Stimulated activated CD4-positive, alpha-beta T cell treated with anti-CD3 and anti-CD28 coated beads, Interleukin-2, amount 100 ng/mL, for 24 hours (primary cell): ENCODE measurements at regions not wholly inside any gene's neighbourhood (a gene's known extent, or its start where the extent isn't known, plus 50 kb on each side); places are given as distances from the start of the nearest gene placed in this dataset.
A peak's percentile ranks its signal among the peaks of the same experiment; 100 is the strongest.
"Not testable (repeated sequence)": the region's sequence is repeated elsewhere in the genome, so short reads cannot be mapped to it uniquely, and the experiment has no call there.

Experiments used
- DNase-seq, 2 donors: peaks; one replicate each; pipeline ENCODE4 v3.0.0-alpha.2; 2020

GRCh38 chr7:153088601-153089000, 329.0 kb downstream of the ACTR3B start:
- no peak for DNase-seq

DNA sequence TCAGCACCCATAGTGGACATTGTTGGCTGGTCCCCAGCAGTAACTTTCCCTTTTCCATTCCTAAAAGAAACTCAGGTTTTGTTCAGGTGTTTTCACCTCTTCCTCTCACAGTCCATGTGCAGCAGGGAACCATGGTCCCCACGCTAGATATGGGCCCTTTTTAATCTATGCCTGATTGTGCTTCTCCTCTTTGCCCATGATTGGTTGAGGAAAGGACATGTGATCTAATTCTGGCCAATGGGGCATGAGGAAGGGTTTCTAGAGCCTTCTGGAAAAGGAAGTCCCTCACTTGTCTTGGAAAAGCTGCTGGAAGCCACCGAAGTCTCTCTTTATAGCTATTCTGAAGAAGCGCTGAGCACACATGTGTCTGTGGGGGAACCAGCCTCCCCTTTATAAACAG, 330.7 kb downstream of the ACTR3B start:
- DNase-seq, result no peak

DNA sequence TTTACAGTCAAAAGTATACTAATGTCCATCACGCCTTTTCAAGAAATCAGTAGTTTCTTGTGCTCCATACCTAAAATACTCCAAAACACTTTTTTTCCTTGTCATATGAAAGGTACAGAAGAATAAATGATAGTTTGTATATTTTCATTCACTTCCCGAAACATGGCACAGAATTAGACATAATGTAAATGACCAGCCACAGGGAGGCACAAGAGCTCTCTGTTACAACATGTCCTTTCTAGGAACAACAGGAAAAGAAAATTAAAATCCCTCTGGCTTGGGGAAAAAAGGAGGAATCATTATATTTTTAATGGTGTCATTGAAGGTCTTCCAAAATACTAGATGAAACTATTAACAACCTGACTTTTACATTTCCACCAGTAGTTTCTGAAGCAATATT, 331.2 kb downstream of the ACTR3B start:
- DNase-seq, result no peak

- DNase-seq, result no peak
Observed at GRCh38 chr7:153091477-153091876, 331.9 kb downstream of the ACTR3B start.

- DNase-seq, result no peak
Observed at GRCh38 chr7:153097511-153098201, 338.1 kb downstream of the ACTR3B start.

DNA sequence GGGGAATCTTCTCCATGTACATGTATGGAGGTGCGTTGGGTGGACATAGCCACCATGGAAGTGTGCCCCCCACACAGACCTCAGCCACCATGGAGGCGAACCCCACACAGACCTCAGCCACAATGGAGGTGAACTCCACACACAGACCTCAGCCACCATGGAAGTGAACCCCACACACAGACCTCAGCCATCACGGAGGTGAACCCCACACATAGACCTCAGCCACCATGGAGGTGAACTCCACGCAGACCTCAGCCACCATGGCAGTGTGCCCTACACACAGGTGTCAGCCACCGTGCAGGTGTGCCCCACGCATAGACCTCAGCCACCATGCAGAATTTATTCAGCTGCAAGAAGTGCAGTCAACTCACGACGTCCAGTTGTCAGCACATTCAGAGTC, 339.7 kb downstream of the ACTR3B start:
- no peak for DNase-seq

DNA sequence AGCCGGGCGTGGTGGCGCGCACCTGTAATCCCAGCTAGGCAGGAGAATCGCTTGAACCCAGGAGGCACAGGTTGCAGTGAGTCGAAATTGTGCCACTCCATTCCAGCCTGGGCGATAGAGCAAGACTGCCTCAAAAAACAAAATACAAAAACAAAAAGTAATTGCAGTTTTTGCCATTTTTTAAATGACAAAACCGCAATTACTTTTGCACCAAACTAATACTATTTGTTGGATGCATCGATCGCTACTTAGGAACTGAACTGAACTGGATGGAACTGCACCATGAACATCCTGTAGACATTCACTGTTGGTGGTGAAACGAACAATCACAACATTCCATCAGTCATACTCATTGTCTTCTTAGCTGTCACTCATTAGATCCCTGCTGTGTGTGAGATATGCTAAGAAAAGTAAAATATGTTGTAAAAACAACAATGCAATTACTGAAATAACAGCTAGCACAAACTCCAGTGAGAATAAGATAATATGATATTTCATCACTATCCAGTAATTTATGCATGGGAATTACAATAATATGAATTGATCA, 341.2 kb downstream of the ACTR3B start:
- no peak for DNase-seq

DNA sequence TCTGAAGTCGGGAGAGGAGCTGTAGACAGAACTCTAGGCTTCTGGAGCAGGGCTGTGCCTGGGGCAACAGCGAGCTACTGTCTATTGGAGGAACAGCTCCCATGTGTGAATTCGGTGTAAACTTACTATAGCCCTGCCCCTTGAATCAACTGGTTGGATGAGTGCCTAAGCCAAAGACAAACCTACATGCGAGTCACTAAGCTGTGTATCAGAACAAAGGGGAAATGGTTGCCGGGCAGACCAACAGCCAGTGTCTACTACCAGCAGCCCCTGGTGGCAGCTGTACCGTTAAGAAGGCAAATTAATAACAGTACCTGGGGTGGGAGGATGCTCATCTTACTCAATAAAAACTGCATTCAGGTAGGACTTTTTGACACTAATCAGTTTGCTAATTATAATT, 343.6 kb downstream of the ACTR3B start:
- DNase-seq, result no peak

DNA sequence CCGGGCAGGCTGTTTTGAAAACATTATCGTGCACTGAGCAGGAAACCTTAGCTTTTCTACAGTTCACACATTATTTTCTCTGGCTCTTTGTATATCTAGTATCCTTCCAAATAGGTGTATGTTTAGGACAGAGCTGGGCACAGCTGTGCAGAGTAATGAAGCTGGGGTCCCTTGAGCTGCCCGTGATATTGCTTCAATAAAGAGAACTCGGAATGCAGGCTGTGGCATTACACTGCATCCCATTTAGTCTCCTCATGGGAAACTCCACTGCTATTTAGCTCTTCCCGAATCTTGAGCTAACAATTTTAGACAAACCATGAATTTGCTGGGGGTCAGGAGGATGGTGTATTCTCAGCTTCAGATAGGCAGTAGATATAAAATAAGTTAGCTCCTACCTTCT, 348.3 kb downstream of the ACTR3B start:
- DNase-seq, result no peak

- no peak for DNase-seq
Observed at GRCh38 chr7:153109566-153109965, 350.0 kb downstream of the ACTR3B start.

DNA sequence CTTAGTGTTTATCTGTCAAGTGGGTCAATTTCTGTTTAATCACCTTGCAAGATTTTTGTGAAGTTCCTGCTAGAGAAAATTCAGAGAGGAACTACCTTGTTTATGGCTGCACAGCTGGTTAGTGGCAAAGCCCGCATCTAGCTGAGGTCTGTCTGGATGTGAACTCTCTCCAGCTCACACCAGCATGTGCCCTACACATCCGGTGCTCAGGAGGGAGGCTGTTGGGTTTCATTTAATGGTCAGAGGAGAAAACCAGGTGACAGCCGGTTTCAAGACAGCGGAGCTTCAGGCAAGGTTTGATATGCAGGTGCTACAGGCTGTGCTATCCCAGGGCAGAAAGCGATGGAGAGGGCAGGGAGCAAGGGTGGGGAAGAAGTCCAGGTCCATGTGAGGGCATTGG, 351.1 kb downstream of the ACTR3B start:
- no peak for DNase-seq

- DNase-seq, result not testable (repeated sequence)
Observed at GRCh38 chr7:153122255-153122654, 362.7 kb downstream of the ACTR3B start.

DNA sequence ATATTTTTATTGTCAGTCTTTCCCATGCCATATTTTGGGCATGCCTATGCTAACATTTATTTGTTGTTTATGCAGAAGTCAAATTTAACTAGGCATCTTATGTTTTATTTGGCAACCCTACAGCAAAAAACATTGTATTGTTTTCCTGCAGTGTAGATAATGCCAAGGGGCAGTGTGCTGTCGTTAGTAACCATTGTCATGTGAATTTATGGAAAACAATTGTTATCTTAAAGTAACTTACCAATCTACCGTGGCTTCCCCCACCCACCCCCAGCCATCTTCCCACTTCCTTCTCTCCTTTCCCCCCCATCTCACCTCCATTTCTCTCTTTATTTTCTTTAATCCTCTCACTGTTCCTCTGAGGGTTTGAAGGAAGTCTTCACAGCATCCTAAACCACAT, 370.5 kb downstream of the ACTR3B start:
- DNase-seq, result no peak

- DNase-seq, result no peak
Observed at GRCh38 chr7:153151766-153152165, 392.2 kb downstream of the ACTR3B start.

GRCh38 chr7:153152801-153153422, 393.4 kb downstream of the ACTR3B start:
- no peak for DNase-seq

DNA sequence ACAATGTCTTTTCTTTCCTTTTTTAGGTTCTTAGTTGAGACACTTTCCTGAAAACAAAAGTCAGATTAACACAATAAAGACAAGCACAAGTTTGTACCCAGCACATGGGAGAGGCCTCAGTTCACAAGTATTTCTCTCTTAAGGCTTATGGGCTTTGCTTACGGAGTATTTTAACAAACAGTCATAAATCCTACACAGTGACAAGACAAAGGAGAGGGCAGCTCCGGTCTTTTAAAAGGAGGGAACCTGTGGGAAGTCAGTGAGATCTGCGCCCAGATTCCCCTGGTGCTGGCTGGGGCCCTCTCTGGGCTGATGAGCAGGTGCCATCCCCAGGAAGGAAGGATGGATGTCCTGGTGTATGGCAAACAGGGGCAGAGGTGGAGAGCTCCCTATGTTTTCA, 398.6 kb downstream of the ACTR3B start:
- DNase-seq, result no peak

GRCh38 chr7:153170287-153170686, 410.7 kb downstream of the ACTR3B start:
- DNase-seq, result no peak

DNA sequence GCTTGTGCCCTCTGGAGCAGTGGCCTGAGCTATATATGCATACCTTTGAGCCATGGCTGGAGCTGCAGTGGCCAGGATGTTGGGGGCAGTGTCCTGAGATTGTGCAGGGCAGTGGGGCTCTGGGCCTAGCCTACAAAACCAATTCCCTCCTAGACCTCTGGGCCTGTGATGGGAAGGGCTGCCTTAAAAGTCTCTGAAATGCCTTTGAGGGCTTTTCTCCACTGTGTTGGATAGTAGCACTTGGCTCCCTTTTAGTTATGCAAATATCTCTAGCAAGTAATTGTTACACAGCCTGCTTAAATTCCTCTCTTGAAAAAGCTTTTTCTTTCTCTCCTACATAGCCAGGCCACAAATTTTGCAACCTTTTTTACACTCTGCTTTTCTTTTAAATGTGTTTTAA, 426.4 kb downstream of the ACTR3B start:
- DNase-seq, result no peak

DNA sequence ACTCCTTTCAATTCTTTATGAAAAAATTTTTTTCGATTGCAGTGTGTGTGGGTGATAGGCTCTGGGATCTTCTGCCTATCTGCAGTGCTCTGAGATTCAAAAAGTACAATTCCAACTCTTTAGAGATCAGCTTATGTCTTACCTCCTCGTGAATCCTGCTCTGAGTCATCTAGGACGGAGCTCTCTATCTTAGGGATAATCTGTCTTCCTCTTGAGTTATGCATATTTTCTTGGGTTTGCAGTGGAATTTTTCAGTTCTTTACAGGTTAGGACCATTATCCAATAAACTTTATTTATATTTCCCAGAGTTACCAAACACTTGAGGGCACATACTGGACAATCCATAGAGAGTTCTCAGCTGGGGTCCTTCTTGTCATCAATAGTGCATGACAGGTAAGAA, 428.6 kb downstream of the ACTR3B start:
- no peak for DNase-seq

DNA sequence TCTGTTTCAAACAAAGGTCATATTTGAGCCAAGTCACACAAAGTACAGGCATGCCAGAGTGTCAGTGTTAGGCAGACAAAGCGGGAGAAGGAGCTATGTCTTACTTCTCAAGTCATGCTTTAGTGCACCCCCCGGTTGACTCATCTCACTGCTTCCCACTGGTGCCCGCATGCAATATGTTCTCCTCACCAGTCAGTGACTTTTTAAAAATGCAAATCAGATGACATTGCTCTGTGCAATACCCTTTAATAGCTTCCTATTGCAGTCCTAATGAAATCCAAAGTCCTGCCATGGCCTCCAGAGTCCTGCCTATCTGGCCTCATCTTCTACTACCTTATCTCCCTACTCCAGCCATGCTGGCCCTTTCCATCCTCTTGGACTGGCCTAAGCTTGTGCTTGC, 429.1 kb downstream of the ACTR3B start:
- no peak for DNase-seq

DNA sequence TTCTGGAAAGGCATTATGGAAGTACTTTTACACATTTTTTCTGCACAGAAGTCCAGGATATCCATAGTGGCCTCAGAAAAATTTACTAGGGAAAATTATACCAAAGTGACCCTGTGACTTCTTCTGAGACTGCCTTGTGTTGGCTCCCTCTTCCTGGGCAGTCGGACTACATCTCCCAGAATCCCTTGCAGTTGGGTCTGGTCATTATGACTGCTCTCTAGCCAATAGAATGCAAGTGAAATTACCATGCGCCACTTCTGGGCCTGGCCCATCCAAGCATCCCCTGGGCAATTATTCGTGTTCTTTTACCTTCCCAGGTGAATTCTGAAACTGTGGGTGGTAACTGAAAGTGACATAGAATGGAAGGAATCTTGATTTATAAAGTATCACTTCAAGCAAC, 430.9 kb downstream of the ACTR3B start:
- DNase-seq, result peak in 1 of 2 donors; percentile 4

DNA sequence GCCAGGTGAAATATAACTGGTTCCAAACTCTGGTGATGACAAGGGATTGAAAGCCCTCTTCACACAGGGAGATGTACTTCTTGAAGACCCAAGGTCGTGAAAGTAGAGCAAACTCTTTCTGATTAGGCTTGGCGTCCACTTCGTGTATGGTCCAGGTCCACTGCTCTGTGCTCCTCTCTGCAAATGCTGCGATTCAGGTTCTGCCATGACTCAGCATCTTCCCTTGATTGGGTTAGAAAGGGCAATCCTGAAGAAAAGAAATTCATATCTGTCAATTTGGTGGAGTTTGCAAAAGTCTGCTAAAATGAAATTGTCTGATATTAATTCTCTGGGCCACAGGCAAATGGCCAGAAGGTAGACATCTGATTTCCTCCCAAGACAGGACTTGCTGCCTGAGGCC, 431.4 kb downstream of the ACTR3B start:
- no peak for DNase-seq

DNA sequence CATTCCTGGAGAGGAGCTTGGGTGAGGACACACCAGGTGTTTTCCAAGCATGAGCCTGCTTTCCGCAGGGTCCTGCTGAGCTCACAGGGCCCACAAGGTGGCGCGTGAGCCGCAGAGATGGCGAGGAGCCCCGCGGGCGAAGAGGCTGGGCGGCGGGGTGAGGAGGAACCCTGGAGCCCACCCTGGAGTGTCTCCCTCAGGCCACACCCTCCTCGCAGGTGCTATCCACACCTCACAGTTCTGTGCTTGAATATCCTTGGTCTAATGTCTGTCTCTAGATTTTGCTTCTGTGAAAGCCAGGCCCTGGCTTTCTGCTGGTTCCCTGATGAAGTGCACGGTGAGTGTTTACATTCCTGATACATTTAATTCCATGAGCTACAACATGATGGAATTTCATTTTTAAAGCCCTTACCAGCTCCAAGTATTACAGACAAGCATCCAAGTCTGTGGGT, 433.6 kb downstream of the ACTR3B start:
- DNase-seq, result peak in 1 of 2 donors; percentile 27

DNA sequence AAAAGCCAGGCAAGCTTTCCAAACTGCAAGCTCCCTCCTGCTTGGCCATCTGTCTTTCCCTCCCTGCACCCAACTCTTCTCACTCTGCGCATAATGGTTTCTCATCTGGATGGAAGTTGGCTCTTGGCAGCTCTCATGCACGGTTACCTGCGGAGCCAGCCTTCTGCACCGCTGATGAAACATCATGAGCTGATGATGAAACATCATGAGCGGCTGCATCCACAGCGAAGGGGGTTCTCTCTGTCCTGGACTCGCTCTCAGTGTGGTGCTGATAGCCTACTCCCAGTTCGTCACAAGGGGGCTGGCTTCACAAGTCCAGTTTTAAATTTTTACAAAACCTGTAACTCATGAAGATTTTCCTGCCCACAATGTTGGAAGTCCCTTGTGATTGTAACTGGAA, 457.5 kb downstream of the ACTR3B start:
- DNase-seq, result no peak

GRCh38 chr7:153224890-153225289, 465.3 kb downstream of the ACTR3B start:
- no peak for DNase-seq
